ENCODE measurements at regions not wholly inside any gene's neighbourhood (a gene's known extent, or its start where the extent isn't known, plus 50 kb on each side); places are given as distances from the start of the nearest gene placed in this dataset.

GRCh38 chr1:22233222-22233621, 90.3 kb upstream of the WNT4 start:
- H3K9me3 ChIP-seq (ENCODE audit: low read length) = no peaks in the 10 kb centered on the region
- H3K36me3 ChIP-seq (replicated peaks in 1 of 2; ENCODE audit: control insufficient read depth in 1 of 2, insufficient read depth in 2 of 2, low read length in 2 of 2) = no peaks in the 10 kb centered on the region
- no peak for FAIRE-seq
- POLR2A ChIA-PET = no interaction called here
- H3K9ac ChIP-seq (ENCODE audit: insufficient read depth, low read depth, low read length) = no peak overlapping the region
- no peak overlapping the region for H2AFZ ChIP-seq (ENCODE audit: low read length)
- no peaks in the 10 kb centered on the region for H4K20me1 ChIP-seq (ENCODE audit: insufficient read depth, low read length)
- no TSS peak for BruUV-seq (replicated peaks)
- no peak overlapping the region for H3K4me2 ChIP-seq (ENCODE audit: low read depth, low read length)
- WGBS (ENCODE audit: low lambda C conversion rate) = no CpG with 5 or more reads among the region's 5 CpGs
- no peaks in the 10 kb centered on the region for H3K79me2 ChIP-seq (ENCODE audit: insufficient read depth, low read length)
- H3K27me3 ChIP-seq (ENCODE audit: control insufficient read depth in 1 of 2, insufficient read depth in 2 of 2, low read length in 2 of 2) = peaks cover 6 to 33% of the 10 kb centered on the region in 2 experiments; a peak in 4 of 5 replicates
- no peak for TF ChIP-seq ZNF251 (CRISPR knock-in tag; IDR thresholded peaks at IDR 0.05)
- no peak for TF ChIP-seq ZFP90 (CRISPR knock-in tag; IDR thresholded peaks at IDR 0.05; ENCODE audit: borderline replicate concordance)
- TF ChIP-seq TEF (CRISPR knock-in tag; IDR thresholded peaks at IDR 0.05) = no peak
- no peak for TF ChIP-seq KDM5A (IDR thresholded peaks at IDR 0.05; ENCODE audit: borderline replicate concordance, low read length)
- TF ChIP-seq ZMAT3 (CRISPR knock-in tag; conservative IDR thresholded peaks at IDR 0.05) = no peak
- TF ChIP-seq RBM39 (IDR thresholded peaks at IDR 0.05; ENCODE audit: low read depth, low read length, poor library complexity, severe bottlenecking) = no peak
- TF ChIP-seq ATF7-NPFF (CRISPR knock-in tag; IDR thresholded peaks at IDR 0.05; ENCODE audit: low read depth) = no peak
- no peak for TF ChIP-seq ZNF792 (CRISPR knock-in tag; IDR thresholded peaks at IDR 0.05)
- TF ChIP-seq ARID5B (CRISPR knock-in tag; IDR thresholded peaks at IDR 0.05) = no peak
- no peak for TF ChIP-seq ZNF207 (IDR thresholded peaks at IDR 0.05; ENCODE audit: borderline replicate concordance)
- CTCF ChIA-PET (ENCODE audit: low intra/inter-chr PET ratio, low total read pairs) = no interaction called here
- no peaks in the 10 kb centered on the region for H3K4me1 ChIP-seq (ENCODE audit: insufficient read depth, low read length)
- in situ Hi-C loops (cut with HindIII; ENCODE audit: extremely low pct_ligation_motif_present, low pct_unique_long_range_greater_than_20kb) (no loop called here), intact Hi-C loops (cut with micrococcal nuclease; ENCODE audit: unreplicated experiment) (no loop called here)
- no peak for DNase-seq (ENCODE audit: low spot score)
- ATAC-seq = no peak
- no peak overlapping the region for H3K4me3 ChIP-seq (replicated peaks in 1 of 3; ENCODE audit: insufficient read depth in 1 of 3, low read depth in 2 of 3, low read length in 3 of 3)
- H3K27ac ChIP-seq (ENCODE audit: extremely low read length, insufficient read depth, low read length) = no peak overlapping the region

All from HepG2 (cell line).